Thoracic aorta (tissue), 2 donors: ENCODE measurements at regions not wholly inside any gene's neighbourhood (a gene's known extent, or its start where the extent isn't known, plus 50 kb on each side); places are given as distances from the start of the nearest gene placed in this dataset.

Experiments
- ATAC-seq: fragments of 150-250 bp; one replicate; pipeline ENCODE4 v1.8.0; 2017; ENCODE audit warnings: low read depth; ENCODE audit not compliant: insufficient number of reproducible peaks, low FRiP score
- DNase-seq: peaks from one replicate; pipeline ENCODE4 v3.0.0-alpha.2; 2020; ENCODE audit warnings: low spot score
- H3K27ac ChIP-seq, 2 donors: fragments of 200-600 bp; sonication (generic); 1 replicate in 1 of 2; 2 replicates in 1 of 2; pipeline ENCODE4 v1.5.1; 2016; ENCODE audit warnings: mild to moderate bottlenecking in 2 of 2, moderate library complexity in 2 of 2
- H3K27me3 ChIP-seq: fragments of 200-600 bp; sonication (generic); replicated peaks from 2 replicates; pipeline ENCODE4 v1.6.0; 2016; ENCODE audit warnings: mild to moderate bottlenecking; ENCODE audit not compliant: insufficient read depth
- H3K36me3 ChIP-seq: fragments of 200-600 bp; sonication (generic); one replicate; pipeline ENCODE4 v1.5.1; 2016
- H3K4me1 ChIP-seq, 2 donors: fragments of 200-600 bp; sonication (generic); 1 replicate in 1 of 2; 2 replicates in 1 of 2; pipeline versions ENCODE4 v1.5.1 to v1.6.0; 2016; ENCODE audit warnings: low read depth in 2 of 2, mild to moderate bottlenecking in 1 of 2; ENCODE audit not compliant: control insufficient read depth in 1 of 2
- H3K4me3 ChIP-seq: fragments of 200-600 bp; sonication (generic); 2 replicates; pipeline ENCODE4 v1.5.1; 2016; ENCODE audit warnings: mild to moderate bottlenecking
- H3K9me3 ChIP-seq: fragments of 200-600 bp; sonication (generic); 2 replicates; pipeline ENCODE4 v1.5.1; 2016
- CTCF ChIP-seq: fragments of 200-600 bp; sonication (generic); IDR thresholded peaks from one replicate; pipeline ENCODE4 v1.5.1; 2019; ENCODE audit warnings: antibody characterized with exemption

GRCh38 chr10:52438119-52438518 is 124.0 kb downstream of the DKK1 start:
- Histone ChIP-seq H3K4me1 (peaks cover 0 to 1% of the 10 kb centered on the region in 2 donors), H3K27me3 (no peaks in the 10 kb centered on the region), H3K4me3 (no peak overlapping the region), H3K9me3 (no peaks in the 10 kb centered on the region), H3K36me3 (no peaks in the 10 kb centered on the region), H3K27ac (no peak overlapping the region)
- no peak for TF ChIP-seq CTCF
- ATAC-seq, result no peak
- no peak for DNase-seq

GRCh38 chr10:52440612-52441285 is 126.7 kb downstream of the DKK1 start:
- no peak for TF ChIP-seq CTCF
- Histone ChIP-seq H3K4me1 (peaks cover 11 to 13% of the 10 kb centered on the region in 2 donors), H3K9me3 (no peaks in the 10 kb centered on the region), H3K4me3 (no peak overlapping the region), H3K27me3 (no peaks in the 10 kb centered on the region), H3K27ac (no peak overlapping the region), H3K36me3 (no peaks in the 10 kb centered on the region)
- DNase-seq, result no peak
- ATAC-seq, result no peak

- peaks cover 11 to 13% of the 10 kb centered on the region in 2 donors for H3K4me1 ChIP-seq
- DNase-seq (no peak), ATAC-seq (no peak)
- no peak overlapping the region for H3K4me3 ChIP-seq
- no peak for TF ChIP-seq CTCF
- H3K9me3 ChIP-seq, result no peaks in the 10 kb centered on the region
- no peak overlapping the region for H3K27ac ChIP-seq
- H3K36me3 ChIP-seq, result no peaks in the 10 kb centered on the region
- H3K27me3 ChIP-seq, result no peaks in the 10 kb centered on the region
These were observed 128.5 kb downstream of the DKK1 start for GRCh38 chr10:52442576-52442975.

GRCh38 chr10:52443419-52444388 is 129.6 kb downstream of the DKK1 start:
- peak overlapping the region in 1 of 2 donors; percentile 19 for H3K27ac ChIP-seq
- H3K4me3 ChIP-seq, result no peak overlapping the region
- no peak for TF ChIP-seq CTCF
- H3K9me3 ChIP-seq, result no peaks in the 10 kb centered on the region
- DNase-seq, result no peak
- H3K4me1 ChIP-seq, result peaks cover 11 to 13% of the 10 kb centered on the region in 2 donors
- ATAC-seq, result peak; percentile 29
- no peaks in the 10 kb centered on the region for H3K27me3 ChIP-seq
- no peaks in the 10 kb centered on the region for H3K36me3 ChIP-seq

GRCh38 chr10:52446391-52446790 is 132.3 kb downstream of the DKK1 start:
- Histone ChIP-seq H3K9me3 (no peaks in the 10 kb centered on the region), H3K36me3 (no peaks in the 10 kb centered on the region), H3K27me3 (no peaks in the 10 kb centered on the region), H3K27ac (no peak overlapping the region), H3K4me3 (no peak overlapping the region), H3K4me1 (peaks cover 11 to 13% of the 10 kb centered on the region in 2 donors)
- TF ChIP-seq CTCF, result no peak
- no peak for ATAC-seq
- DNase-seq, result no peak
